ENCODE measurements at regions not wholly inside any gene's neighbourhood (a gene's known extent, or its start where the extent isn't known, plus 50 kb on each side); places are given as distances from the start of the nearest gene placed in this dataset.
"Not testable (repeated sequence)": the region's sequence is repeated elsewhere in the genome, so short reads cannot be mapped to it uniquely, and the experiment has no call there.

DNA sequence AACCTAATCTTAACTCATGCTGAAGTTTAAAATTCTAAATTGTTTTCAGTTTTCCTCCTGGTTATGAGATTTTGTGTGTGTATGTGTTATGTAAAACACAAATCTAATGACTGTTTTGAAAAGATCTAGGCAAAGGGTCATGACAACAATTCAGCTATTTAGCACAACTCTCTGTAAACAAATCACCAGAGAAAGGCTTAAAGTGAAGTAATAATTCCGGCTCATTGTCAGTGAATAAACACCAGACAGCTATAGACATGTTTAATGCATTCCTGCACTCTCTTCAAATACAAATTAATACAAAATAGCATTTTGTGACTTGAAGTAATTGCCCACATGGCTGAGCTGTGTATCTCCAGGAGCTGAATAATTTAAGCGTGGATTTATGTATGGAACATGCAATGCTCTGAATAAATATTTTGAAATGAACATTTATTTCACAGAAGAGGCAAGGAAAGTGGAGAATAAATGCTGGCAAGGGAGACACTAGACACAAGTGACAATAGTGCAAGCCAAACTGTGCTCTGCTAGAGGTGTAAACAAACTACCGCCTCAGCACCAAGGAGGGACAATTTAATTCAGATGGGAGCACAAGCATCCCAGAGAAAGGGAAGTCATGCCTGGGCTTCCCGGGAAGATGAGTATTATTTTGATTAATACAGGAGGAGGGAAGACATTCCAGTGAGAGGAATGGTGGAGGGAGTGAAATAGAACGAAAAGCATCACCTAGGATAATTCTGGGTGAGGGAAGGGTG is 133.6 kb upstream of the XPO1 start:
- no peak for DNase-seq

DNA sequence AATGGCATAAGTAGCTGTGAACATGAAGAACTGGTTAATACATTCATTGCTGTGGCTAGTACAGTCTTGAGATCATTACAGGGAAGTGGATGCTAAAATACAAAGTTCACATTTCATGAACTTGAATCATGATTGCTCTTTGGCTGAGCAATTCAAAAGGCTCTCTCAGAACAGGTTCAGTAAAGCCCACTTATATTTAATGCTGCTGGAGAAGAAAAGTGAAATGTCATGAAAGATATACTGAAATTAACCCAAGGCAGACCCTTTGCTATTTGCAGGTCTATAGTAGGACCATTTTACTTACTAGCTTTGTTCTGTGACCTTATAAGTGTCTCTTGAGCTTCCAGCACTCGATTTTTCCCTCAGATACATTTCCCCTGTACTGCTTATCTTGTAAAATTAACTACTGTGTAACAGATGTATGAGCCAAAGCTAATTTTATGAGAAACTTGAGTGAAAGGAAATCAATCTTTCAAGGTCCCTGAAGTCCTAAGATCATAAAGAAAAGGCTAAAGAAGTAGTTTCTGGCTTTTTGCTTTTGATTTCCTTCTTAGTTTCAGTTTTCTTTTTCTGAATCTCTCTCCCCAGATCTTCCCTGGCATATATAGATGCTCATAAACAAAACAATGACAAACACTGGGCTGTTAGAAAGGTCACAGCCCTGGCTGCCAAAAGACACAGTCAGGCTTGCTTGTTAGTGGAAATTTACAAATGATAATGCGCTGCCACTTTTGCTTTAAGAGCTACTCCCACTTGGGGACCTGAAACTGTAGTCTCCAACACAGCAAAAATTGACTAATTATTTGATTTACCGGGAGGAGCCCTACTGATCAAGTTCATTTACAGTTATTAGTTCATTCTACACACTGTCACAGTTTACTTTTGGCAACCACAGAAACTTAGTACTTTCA is 132.7 kb upstream of the XPO1 start:
- peak in 1 of 5 donors; percentile 70 for DNase-seq

DNA sequence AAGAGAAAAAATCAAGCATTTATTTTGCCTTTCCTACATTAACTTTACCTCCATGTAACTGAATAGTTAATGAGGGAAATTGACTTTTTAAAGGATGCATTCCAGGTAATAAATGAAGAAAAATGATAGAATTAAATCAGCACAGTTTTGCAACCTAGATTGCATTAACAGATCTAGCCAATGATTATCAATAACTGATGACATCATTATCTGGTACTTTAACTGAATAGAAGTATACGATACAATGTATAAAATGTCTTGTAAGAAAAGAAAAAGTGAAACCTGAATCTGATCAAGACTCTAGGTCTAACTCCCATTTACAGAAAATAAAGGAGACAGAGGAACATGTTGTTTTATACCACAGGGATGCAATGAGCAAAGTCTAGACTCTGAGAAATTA is 126.0 kb upstream of the XPO1 start:
- no peak for DNase-seq

DNA sequence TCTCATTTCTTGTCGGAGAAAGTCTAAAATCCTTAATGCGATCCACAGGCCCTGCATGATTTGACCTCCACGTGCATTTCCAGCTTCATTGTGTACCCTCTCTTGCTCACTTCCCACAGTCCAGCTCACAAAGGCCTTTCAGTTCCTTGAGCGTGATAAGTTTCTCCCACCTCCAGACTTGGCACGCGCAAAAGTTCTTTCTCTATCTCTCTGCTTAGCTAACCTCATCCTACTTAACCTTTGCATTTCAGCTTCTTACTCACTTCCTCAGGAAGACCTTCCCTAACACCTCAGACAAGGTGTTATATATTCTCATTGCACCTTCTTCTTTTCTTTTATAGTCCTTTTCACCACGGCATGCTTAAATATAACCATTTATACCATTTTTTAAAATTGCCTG is 124.8 kb upstream of the XPO1 start:
- DNase-seq = no peak

DNA sequence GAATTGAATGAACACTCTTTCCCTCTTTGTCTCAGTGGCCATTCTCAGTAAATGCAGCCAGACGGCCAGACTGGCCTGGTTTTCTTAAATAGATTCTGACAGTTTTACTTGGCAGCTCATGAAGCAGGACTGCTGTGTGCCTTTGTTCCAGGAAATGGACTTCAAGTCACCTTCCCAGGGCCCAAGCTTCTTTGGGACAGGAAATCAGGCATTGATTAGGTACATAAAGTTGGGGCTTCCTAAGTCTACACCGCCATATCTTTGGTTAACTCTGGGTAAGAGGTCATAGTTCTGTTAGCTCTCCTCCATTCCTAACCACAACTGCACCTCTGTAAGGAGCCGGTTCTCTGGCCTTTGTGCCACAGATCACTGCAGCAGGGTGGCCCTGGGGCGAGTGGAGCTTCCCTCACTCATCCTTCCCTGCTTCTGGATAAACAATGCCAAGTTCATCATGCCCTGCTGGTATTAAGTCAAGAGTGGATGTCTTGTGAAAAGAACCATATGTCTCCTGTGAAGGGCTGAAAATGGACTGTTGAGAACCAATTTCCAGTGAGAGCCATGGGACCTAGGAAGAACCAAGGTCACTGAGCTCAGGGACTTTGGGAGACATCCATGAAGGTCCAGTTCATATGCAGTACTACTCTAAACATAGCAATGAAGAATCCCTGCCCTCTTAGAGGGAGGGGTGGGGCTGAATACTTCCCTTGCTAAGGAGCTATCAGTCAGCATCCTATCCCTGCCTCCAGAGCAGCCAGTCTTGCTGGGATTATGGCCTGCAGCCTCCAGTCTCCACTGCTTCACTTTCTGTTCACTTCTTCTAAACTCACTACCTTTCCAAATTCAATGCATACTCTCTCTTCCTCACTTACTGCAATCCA is 122.6 kb upstream of the XPO1 start:
- DNase-seq = no peak

DNA sequence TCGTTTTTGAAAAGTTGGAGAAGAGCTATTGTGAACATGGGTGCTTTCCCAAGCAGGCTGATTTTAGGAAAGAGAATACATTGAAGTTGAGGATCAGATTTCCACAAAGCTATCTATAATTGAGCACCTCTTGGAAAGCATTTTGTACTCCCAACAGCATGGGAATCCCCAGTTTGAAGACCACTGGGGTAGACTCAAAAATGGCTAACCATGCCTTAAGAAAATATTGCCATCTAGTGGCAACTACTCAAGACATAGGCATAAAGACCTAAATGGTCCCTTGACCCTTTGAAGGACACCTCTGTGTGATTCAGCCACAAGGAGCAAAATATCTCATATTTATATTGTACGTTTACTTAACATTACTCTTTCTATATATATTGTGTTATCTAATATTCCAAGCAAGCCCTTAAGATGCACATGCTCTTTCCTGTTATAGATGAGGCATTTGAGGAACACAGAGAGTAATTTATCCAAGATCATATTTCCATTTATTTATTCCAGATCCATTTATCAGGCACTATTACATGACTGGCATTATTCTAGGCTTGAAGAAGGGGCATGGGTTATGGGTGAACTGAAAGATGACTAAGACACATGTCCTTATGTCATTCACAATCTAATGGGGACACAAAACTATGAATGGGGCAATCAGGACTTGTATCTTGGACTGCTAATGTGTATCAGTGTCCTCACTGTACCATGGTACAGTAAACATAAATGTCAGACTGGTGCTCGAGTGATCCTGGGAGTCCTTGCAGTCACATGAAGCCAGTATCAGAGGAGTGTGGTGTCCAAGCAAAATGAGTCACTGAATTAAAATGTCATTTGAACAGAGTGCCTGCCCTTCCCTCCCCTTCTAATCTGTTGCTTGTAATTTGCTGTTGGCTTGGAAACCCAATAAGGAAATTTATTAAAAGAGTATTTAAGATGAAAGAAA is 121.0 kb upstream of the XPO1 start:
- DNase-seq = no peak

DNA sequence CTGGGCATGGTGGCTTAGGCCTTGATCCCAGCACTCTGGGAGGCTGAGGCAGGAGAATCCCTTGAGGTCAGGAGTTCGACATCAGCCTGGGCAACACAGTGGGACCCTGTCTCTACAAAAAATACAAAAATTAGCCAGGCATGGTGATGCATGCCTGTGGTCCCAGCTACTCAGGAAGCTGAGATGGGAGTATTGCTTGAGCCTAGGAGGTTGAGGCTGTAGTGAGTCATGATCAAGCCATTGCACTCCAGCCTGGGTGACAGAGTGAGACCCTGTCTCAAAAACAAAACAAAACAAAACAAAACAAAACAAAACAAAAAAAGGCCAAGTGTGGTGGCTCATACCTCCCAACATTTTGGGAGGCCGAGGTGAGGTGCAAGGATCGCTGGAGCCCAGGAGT is 111.8 kb upstream of the XPO1 start:
- DNase-seq = not testable (repeated sequence)

DNA sequence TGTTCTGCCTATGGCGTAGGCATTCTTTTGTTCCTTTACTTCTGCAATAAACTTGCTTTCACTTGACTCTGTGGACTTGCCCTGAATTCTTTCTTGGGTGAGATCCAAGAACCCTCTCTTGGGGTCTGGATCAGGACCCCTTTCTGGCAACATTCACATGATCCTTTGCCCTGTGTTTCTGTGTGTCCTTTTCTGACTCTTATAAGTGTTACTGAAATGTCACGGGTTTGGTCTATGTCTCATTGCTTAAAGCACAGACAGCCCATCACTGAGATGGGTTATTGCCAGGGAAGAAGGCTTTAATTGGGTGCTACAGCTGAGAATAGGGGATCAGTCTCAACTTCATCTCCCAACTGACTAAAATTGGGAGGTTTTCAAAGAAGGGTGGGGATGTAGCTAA is 110.9 kb upstream of the XPO1 start:
- no peak for DNase-seq

DNA sequence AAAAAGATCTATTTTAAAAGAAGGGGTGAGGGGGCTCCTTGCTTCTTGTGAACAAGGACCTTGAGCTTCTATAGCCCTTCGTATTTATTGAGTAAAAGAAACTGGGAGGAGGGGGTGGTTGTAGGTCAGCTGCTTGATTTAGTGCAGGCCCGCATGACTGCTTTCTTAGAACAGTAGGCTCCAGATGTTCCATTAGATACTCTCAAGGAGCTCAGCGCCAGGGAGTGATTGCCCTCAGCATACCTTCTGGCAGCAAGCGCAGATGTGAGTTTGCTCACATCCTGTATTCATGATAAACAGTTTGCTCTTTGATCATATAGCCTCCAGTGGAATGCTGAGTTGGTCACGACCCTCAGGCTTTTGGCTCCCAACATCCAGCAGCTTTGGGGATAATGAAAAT is 108.9 kb upstream of the XPO1 start:
- no peak for DNase-seq

DNA sequence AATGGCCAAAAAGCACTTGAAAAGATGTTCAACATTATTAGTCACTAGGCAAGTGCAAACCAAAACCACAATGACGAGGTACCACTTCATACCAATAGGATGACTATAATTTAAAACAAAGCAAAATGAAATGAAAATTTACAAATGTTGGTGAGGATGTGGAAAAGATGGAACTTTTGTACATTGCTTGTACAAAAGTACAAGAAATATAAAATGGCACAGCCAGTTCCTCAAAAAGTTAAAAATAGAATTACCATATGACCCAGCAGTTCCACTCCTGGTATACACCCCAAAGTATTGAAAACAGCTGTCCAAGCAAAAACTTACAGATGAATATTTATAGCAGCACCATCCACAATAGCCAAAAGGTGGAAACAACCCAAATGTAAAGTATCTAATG is 107.8 kb upstream of the XPO1 start:
- no peak for DNase-seq

DNA sequence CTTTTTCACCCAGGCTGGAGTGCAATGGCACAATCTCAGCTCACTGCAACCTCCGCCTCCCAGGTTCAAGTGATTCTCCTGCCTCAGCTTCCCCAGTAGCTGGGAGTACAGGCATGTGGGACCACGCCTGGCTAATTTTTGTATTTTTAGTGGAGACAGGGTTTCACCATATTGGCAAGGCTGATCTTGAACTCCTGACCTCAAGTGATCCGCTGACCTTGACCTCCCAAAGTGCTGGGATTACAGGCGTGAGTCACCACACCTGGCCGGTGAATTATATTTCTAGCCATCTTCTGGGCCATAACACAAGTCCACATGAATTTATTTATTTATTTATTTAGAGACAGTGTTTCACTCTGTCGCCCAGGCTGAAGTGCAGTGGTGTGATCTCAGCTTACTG is 105.0 kb upstream of the XPO1 start:
- DNase-seq = not testable (repeated sequence)

DNA sequence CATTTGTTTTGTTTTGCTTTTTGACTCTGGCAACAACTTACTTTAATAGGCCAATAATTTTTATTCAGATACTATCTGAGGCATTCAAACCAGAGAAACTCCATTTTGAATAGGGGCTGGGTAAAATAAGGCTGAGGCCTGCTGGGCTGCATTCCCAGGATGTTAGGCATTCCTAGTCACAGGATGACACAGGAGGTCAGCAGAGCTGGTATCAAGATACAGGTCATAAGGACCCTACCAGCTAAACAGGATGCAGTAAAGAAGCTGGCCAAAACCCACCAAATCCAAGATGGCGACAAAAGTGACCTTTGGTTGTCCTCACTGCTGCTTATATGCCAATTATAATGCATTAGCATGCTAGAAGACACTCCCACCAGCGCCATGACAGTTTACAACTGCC is 102.2 kb upstream of the XPO1 start:
- DNase-seq = no peak

DNA sequence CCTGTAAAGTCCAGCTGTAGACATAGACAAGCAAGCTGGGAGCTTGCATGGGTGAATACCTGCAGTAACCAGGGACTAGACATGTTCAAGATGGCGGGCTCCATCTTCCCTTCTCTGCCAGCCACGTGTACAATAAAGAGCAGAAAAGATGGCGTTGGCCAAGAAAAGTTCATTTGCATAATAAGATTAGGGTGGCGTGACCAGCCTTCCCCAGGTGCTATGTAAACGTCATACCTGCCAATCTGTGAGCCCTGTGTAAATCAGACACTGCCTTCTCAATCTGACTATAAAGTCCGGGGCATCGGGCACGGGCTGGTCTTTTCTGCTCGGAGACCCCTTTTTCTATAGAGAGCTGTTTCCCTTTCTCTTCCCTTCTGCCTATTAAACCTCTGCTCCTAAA is 101.6 kb upstream of the XPO1 start:
- DNase-seq = no peak

DNA sequence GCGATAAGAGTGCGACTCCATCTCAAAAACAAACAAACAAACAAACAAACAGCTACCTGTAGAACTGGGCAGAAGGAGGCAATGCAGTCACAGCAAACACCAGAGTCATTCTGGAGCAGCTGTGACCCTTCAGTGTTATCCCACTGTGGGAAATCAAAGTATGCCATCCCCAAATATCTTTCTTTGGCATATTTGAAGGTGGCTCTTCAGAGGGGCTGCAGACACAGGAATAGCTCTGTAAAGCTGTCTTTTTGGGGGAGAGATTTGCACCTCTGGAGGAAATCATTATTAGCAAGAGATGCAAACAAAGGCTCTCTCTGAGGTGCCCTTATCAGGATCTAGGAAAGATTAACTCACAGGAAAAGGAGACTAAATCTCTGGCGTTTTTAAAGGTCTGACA is 98.5 kb upstream of the XPO1 start:
- DNase-seq = no peak

DNA sequence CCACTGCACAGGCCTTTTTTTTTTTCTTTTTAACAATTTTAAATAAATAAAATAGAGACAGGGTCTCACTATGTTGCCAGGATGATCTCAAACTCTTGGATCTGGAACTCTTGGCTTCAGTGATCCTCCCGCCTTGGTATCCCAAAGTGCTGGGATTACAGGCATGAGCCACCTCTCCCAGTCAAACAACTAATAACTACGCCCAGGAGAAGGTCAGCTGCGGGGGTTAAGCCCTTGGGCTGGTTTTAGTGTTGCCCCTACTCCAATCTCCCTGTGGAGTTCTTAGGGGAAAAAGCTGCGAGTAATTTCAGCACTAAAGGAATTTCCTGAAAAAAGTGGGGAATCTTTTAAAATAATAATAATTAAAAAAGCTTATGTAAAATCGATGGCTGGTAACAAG is 96.4 kb upstream of the XPO1 start:
- DNase-seq = no peak

DNA sequence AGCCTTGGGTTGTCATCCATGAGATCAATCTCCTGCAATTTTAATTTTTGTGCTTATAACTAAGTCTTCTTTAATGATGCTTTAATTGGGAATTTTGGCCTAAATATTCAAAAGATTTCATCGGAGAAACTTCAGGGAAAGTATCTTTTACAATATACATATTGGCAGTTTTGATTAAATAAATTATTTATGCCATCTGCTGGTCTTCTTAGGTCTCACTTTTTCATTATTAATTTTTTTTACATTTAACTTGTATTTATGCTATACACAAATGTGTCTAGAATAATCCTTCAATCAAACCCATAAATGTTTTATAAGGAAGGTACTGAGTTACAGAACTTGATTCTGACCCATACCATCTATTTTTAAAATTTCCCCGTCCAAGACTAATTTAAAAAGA is 95.1 kb upstream of the XPO1 start:
- no peak for DNase-seq

DNA sequence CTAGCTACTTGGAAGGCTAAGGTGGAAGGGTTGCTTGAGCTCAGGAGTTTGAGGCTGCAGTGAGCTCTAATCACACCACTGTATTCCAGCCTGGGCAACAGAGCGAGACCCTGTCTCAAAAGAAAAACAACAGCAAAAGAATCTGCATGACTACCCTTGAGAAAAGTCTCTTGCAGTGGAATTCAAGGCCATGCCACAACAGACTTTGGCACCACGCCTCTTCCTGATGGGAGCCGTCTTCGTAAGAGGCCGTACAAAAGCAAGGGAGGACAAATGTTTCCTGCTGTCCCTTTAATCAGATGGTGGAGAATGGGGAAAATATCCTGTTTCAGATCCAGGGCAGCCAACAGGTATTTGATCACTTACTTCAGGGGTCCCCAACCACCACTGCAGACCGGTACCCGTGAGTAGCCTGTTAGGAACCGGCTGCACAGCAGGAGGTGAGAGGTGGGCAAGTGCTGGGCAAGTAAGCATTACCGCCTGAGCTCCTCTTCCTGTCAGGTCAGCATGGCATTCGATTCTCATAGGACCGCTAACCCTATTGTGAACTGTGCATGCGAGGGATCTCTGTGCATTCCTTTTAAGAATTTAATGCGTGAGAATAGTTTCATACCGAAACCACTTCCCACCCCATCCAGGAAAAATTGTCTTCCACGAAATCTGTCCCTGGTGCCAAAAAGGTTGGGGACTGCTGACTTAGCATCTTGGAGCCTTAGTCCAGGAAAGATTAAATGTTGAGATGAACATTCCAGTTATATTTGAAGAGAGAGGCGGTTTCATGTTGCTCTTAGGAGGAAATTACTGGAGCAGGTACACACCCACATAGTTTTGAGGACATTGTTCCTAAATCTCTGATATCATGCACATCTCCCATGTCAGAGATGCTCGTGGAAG is 94.4 kb upstream of the XPO1 start:
- DNase-seq = no peak

DNA sequence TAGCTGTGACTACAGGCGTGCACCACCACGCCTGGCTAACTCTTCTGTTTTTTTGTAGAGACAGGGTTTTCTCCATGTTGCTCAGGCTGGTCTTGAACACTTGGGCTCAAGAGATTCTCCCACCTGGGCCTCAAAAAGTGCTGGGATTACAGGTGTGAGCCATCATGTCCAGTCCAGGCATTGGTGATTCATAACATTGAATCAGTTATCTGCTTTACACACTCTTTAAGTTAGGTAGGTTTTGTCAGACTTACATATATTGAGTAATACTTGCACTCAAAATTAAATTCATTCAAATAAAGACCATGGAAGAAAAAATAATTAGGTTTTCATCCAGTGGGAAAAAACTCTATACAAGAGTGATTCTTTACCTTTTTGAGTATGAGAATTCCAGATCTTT is 93.2 kb upstream of the XPO1 start:
- no peak for DNase-seq

DNA sequence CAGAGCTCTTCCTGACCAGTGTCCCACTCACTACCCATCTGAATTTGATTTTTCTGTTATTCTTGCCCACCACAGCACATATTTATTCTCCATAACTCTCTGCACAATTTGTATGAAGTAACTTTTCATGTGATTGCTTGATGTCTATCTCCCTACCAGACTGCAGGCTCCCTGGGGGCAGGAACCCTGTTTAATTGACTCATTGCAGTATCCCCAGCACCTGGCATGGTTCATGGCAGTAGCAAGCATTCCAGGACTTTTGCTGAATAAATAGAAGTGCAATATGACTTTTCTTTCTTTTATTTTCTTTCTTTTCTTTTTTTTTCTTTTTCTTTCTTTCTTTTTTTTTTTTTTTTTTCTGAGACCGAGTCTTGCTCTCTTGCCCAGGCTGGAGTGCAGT is 88.7 kb upstream of the XPO1 start:
- DNase-seq = no peak

DNA sequence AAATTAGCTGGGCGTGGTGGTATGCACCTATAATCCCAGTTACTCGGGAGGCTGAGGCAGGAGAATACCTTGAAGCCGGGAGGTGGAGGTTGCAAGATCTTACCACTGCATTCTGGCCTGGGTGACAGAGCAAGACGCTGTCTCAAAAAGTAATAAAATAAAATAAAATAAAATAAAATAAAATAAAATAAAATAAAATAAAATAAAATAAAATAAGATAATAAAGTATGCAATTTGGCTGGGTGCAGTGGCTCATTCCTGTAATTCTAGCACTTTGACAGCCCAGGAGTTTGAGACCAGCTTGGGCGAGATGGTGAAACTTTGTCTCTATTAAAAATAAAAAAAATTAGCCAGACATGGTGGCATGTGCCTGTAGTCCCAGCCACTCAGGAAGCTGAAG is 85.6 kb upstream of the XPO1 start:
- no peak for DNase-seq
